ENCODE measurements at regions not wholly inside any gene's neighbourhood (a gene's known extent, or its start where the extent isn't known, plus 50 kb on each side); places are given as distances from the start of the nearest gene placed in this dataset.

- no peak for TF ChIP-seq POLR2A (IDR thresholded peaks at IDR 0.05)
- no peak for TF ChIP-seq CTCF (IDR thresholded peaks at IDR 0.05)
Measured at GRCh38 chr11:121964591-121964990, 151.4 kb downstream of the BLID start.

All from Peyer's patch (tissue), 4 donors.